OCI-LY1 (cell line): ENCODE measurements at regions not wholly inside any gene's neighbourhood (a gene's known extent, or its start where the extent isn't known, plus 50 kb on each side); places are given as distances from the start of the nearest gene placed in this dataset.

ENCODE experiments used
- EZH2 ChIP-seq: fragments of 200-600 bp; sonication (generic), shearing (Covaris generic); IDR thresholded peaks from 2 replicates; pipeline ENCODE4 v1.8.0; 2017; ENCODE audit warnings: borderline replicate concordance, mixed run types, mild to moderate bottlenecking, antibody characterized with exemption, low read length, moderate library complexity, mixed read lengths
- TF ChIP-seq, protein P1 (sequence below): fragments of 200-600 bp; sonication (generic), shearing (Covaris generic); IDR thresholded peaks from 2 replicates; pipeline ENCODE4 v1.5.1; 2017; ENCODE audit warnings: mild to moderate bottlenecking, antibody characterized with exemption, low read length, moderate library complexity, mixed read lengths

DNA sequence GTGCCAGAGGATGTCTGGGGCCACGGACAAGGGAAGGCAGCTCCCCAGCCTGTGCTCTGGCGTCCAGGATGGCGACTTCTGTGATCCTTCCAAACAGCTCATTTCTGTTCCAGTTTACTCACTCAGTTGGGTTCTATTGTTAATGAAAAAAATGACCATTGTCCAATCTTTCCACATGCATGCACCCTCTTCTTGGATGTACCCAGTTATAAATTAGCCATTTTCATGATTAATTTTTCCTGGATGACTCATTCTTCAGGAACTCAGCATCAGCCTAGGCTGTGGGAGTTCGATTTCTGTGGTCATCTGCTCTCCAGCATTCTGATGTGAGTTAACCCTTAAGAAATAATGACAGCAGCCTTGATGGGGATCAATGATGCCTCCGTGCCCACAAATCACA is 926.8 kb downstream of the BCL11B start:
- TF ChIP-seq, protein P1, sequence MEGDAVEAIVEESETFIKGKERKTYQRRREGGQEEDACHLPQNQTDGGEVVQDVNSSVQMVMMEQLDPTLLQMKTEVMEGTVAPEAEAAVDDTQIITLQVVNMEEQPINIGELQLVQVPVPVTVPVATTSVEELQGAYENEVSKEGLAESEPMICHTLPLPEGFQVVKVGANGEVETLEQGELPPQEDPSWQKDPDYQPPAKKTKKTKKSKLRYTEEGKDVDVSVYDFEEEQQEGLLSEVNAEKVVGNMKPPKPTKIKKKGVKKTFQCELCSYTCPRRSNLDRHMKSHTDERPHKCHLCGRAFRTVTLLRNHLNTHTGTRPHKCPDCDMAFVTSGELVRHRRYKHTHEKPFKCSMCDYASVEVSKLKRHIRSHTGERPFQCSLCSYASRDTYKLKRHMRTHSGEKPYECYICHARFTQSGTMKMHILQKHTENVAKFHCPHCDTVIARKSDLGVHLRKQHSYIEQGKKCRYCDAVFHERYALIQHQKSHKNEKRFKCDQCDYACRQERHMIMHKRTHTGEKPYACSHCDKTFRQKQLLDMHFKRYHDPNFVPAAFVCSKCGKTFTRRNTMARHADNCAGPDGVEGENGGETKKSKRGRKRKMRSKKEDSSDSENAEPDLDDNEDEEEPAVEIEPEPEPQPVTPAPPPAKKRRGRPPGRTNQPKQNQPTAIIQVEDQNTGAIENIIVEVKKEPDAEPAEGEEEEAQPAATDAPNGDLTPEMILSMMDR = no peak
- TF ChIP-seq EZH2 = no peak
